GM10266 (cell line): ENCODE measurements at regions not wholly inside any gene's neighbourhood (a gene's known extent, or its start where the extent isn't known, plus 50 kb on each side); places are given as distances from the start of the nearest gene placed in this dataset.

Experiments used
- DNase-seq: peaks from one replicate; pipeline ENCODE4 v3.0.0; 2012; ENCODE audit errors: extremely low spot score
- CTCF ChIP-seq: IDR thresholded peaks from 2 replicates; pipeline ENCODE4 v1.5.1; 2012; ENCODE audit warnings: mild to moderate bottlenecking, low read depth; ENCODE audit not compliant: control insufficient read depth, insufficient read depth; ENCODE audit errors: missing control alignments

- DNase-seq = no peak
- TF ChIP-seq CTCF = no peak
Observed at GRCh38 chr4:85106166-85106565, 139.7 kb upstream of the WDFY3 start.

DNA sequence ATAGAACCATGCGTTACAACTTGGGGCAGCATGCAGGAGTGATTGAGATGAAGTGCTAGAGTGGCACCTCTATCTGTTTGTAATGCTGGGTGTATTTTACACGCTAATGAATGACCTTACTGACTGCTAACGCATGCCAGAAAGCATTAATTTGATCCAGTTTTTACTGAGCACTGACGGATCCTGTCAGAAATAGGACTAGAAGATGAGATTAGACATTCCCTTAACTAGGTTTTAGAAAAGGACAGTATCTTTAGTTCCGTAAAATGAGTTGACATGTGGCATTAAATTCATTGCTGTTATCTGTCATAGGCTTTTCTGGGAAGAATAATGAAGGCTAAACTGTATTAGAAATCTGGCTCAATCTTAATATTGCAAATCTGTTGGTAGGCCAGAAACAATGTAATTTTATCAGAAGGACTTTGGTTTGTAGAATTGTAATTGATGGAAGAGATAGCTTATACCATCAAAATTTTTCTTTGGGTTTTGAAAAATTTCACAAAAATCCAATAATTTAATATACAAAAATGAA is 140.4 kb upstream of the WDFY3 start:
- TF ChIP-seq CTCF = no peak
- no peak for DNase-seq

GRCh38 chr4:85107553-85107952 is 141.1 kb upstream of the WDFY3 start:
- TF ChIP-seq CTCF = no peak
- DNase-seq = no peak

GRCh38 chr4:85113706-85114105 is 147.2 kb upstream of the WDFY3 start:
- no peak for DNase-seq
- TF ChIP-seq CTCF = no peak

GRCh38 chr4:85114526-85114925 is 148.0 kb upstream of the WDFY3 start:
- no peak for DNase-seq
- no peak for TF ChIP-seq CTCF

DNA sequence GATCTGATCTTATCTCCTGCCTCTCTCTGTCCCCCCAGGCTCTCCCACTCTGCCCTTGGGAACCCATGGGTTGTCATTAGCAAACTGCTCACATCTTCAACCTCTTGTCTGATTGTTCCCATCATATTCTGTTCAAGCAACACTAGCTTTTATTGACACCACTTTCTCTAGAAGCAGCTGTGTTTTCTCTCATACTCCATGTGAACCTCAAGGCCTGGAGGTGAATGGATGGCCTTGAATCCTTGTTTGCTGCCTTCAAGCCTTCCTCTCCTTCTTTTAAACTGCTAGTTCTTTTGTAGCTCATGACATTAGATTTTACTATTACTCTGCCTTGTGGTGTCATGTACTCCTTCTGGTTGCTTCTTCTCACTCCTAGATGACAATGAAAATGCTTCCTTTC is 149.5 kb upstream of the WDFY3 start:
- TF ChIP-seq CTCF = no peak
- no peak for DNase-seq

DNA sequence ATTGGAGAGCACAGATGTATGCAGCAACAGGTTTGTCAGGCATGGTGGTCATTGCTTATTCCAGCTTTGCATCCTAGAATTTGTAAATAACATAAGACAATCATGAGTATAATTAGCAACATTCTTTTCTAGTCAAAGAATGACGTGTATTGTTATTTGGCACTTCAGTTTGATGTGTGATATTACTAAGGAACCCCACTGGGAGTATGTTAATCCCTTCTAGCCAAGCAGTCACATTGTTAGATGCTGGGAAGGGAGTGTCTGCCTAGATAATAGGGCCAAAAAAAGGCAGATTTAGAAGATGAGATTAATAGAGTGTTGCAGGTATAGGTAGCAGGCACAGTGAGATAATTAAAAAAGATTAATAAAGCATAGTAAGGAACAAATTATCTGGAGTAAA is 159.2 kb upstream of the WDFY3 start:
- no peak for DNase-seq
- TF ChIP-seq CTCF = no peak
